ENCODE measurements at regions not wholly inside any gene's neighbourhood (a gene's known extent, or its start where the extent isn't known, plus 50 kb on each side); places are given as distances from the start of the nearest gene placed in this dataset.

DNA sequence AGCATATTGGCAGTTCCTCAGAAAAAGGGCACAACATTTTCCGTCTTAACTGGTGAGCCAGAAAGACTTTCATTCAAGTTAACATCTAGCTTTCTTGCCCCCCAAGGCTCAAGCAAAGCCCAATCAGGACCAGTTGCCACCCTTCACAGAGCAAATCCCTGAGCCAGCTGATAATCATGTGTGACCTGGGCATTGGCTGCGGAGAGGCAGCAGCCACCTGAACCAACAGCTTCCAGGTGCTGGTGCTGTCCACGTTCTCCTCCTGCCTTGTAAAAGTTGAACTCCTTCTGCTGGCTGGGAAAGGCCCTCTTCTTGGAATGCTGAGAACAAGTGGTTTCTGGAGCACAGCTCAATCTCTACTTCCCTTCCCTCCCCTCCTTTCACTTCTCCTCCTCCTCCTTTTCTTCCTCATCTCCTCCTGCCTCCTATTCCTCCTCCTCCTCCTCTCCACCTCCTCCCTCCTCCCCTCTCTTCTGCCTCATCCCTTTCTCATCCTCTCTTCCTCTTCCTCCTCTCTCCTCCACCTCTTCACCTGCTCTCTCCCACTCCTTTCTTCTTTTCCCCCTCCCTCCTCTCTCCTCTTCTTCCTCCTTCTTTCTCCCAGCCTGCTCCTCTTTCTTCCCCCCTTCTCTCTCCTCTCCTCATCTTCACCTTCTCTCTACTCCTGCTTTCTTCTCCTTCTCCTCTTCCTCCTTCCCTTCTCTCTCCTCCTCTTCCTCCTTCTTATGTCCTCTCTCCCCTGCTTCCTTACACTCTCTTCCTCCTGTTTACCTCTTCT lies 140.6 kb downstream of the JCAD start:
- Histone ChIP-seq H3K27me3 (no peaks in the 10 kb centered on the region), H3K9me3 (replicated peaks in 1 of 3) (no peaks in the 10 kb centered on the region), H3K4me1 (replicated peaks in 1 of 2) (no peaks in the 10 kb centered on the region), H3K36me3 (replicated peaks in 1 of 2) (no peaks in the 10 kb centered on the region), H3K4me3 (no peak overlapping the region), H3K27ac (no peak overlapping the region)
- intact Hi-C loops (cut with DNase I), result no loop called here
- TF ChIP-seq, protein P1, sequence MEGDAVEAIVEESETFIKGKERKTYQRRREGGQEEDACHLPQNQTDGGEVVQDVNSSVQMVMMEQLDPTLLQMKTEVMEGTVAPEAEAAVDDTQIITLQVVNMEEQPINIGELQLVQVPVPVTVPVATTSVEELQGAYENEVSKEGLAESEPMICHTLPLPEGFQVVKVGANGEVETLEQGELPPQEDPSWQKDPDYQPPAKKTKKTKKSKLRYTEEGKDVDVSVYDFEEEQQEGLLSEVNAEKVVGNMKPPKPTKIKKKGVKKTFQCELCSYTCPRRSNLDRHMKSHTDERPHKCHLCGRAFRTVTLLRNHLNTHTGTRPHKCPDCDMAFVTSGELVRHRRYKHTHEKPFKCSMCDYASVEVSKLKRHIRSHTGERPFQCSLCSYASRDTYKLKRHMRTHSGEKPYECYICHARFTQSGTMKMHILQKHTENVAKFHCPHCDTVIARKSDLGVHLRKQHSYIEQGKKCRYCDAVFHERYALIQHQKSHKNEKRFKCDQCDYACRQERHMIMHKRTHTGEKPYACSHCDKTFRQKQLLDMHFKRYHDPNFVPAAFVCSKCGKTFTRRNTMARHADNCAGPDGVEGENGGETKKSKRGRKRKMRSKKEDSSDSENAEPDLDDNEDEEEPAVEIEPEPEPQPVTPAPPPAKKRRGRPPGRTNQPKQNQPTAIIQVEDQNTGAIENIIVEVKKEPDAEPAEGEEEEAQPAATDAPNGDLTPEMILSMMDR (IDR thresholded peaks at IDR 0.05), result no peak
- no peak for TF ChIP-seq POLR2A (IDR thresholded peaks at IDR 0.05)
- WGBS, 4 donors, result 63 to 87% (median 67%) methylated on average over 3 of the region's 3 CpGs
- no peak for DNase-seq

DNA sequence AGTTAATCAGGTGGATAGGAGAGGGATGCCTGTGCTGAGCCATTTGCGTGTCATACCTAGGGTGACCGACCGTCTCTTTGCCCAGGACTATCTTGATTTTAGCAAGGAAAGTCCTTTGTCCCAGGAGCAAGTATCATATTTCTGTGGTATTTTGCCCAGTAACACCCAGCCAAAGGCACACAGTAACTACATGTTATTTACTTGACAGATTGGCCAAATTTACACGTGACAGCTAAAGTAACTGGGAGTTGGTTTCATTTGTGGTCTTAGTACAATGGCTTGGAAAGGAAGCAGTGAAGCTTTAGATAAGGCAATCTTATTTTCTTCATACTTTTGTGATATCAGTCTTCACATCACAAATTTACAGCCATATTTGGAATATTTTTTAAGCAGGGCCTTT lies 142.1 kb downstream of the JCAD start:
- no peaks in the 10 kb centered on the region for H3K4me1 ChIP-seq (replicated peaks in 1 of 2)

DNA sequence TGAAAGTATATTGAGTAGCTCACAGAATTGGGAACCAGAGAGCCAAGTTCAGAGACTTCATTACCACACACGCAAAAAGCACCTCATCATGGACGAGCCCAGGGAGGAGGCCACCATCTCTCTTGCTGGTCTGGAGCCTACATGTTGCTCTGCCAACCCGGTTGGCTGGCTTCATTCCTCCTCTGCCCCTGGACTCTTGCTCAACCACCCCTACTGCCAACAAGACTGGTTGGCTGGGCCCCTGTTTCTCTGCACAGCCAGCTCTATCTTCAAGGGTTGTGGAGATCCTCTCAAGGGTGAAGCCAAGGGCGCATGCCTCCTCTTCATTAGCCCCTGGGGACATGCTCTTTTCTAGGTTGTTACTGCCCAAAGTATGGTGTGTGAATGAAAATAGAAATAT lies 142.7 kb downstream of the JCAD start:
- intact Hi-C loops (cut with DNase I), result no loop called here
- Histone ChIP-seq H3K27ac (no peak overlapping the region), H3K27me3 (no peaks in the 10 kb centered on the region), H3K4me1 (replicated peaks in 1 of 2) (no peaks in the 10 kb centered on the region), H3K4me3 (no peak overlapping the region), H3K36me3 (replicated peaks in 1 of 2) (no peaks in the 10 kb centered on the region), H3K9me3 (replicated peaks in 1 of 3) (no peaks in the 10 kb centered on the region)
- no peak for DNase-seq
- TF ChIP-seq, protein P1 (IDR thresholded peaks at IDR 0.05), result no peak
- no peak for TF ChIP-seq POLR2A (IDR thresholded peaks at IDR 0.05)
- WGBS, 4 donors, result 87 to 96% (median 91%) methylated on average over 4 of the region's 4 CpGs

More for the DNA sequence above, 142.1 kb downstream of the JCAD start:
- WGBS, 4 donors, result 73 to 81% (median 77%) methylated on average over 4 of the region's 4 CpGs
- no peak overlapping the region for H3K4me3 ChIP-seq
- intact Hi-C loops (cut with DNase I), result no loop called here
- H3K9me3 ChIP-seq (replicated peaks in 1 of 3), result no peaks in the 10 kb centered on the region
- no peaks in the 10 kb centered on the region for H3K27me3 ChIP-seq
- H3K36me3 ChIP-seq (replicated peaks in 1 of 2), result no peaks in the 10 kb centered on the region
- no peak overlapping the region for H3K27ac ChIP-seq
- TF ChIP-seq, protein P1 (IDR thresholded peaks at IDR 0.05), result no peak
- no peak for TF ChIP-seq POLR2A (IDR thresholded peaks at IDR 0.05)
- no peak for DNase-seq

DNA sequence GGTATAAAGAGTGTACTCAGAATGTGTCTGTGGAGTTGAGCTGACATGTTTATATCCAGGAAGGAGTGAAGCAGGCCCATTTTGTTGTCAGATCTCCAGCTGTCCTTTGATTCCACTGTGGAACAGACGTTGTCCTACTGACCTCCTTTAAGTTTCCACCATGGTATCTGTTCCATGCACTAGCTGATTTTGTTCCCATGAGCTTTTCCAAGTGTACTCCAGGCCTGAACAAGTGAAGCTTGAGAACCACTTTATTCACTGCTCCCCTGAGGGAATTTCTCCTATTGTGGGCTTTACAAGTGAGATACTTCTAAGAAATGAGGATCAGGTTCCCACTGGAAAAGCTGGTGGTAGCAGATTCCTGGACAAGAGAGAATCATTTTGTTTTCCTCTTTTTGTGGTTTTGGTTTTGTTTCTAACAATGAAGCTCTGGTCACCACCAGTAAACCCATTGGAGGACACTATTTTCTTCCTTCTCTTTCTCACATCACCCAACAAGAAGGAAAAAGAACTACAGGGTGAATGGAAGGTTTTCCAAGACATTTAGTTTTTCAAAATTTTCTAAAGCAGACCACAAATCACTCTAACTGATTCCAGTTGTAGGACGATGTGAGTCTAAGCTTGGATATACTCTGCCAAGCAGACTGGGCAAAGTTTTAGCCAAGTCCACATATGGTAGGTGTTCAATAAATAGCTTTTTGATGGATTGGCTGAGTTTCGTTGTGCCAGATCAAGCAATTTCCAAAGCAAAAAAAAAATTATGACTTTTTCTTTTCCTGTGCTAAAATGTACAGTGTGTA lies 144.2 kb downstream of the JCAD start:
- 80 to 85% (median 81%) methylated on average over 3 of the region's 3 CpGs for WGBS, 4 donors
- DNase-seq, result no peak
- no peaks in the 10 kb centered on the region for H3K4me1 ChIP-seq (replicated peaks in 1 of 2)
- TF ChIP-seq, protein P1 (IDR thresholded peaks at IDR 0.05), result no peak
- no peak for TF ChIP-seq POLR2A (IDR thresholded peaks at IDR 0.05)
- H3K4me3 ChIP-seq, result no peak overlapping the region
- H3K36me3 ChIP-seq (replicated peaks in 1 of 2), result no peaks in the 10 kb centered on the region
- no peaks in the 10 kb centered on the region for H3K9me3 ChIP-seq (replicated peaks in 1 of 3)
- H3K27ac ChIP-seq, result no peak overlapping the region
- intact Hi-C loops (cut with DNase I), result no loop called here
- no peaks in the 10 kb centered on the region for H3K27me3 ChIP-seq

Measured in adrenal gland (tissue), 9 donors.